GM12878 (cell line): ENCODE measurements at regions not wholly inside any gene's neighbourhood (a gene's known extent, or its start where the extent isn't known, plus 50 kb on each side); places are given as distances from the start of the nearest gene placed in this dataset.

Source experiments
- BACH1 ChIP-seq: fragments of 450-650 bp; IDR thresholded peaks from 2 replicates; pipeline ENCODE4 v1.6.1; 2017; ENCODE audit warnings: mild to moderate bottlenecking, borderline replicate concordance
- EP300 ChIP-seq, 2 experiments: fragments of 150-350 bp in 1 of 2; IDR thresholded peaks; 2 replicates each; pipeline ENCODE4 v1.6.1; 2011 to 2012; ENCODE audit warnings: low read depth in 2 of 2, low read length in 2 of 2, borderline replicate concordance in 1 of 2, improper control_type of control experiment in 1 of 2, inconsistent platforms in 1 of 2; ENCODE audit not compliant: control insufficient read depth in 1 of 2
- EZH2 ChIP-seq: IDR thresholded peaks from 2 replicates; pipeline ENCODE4 v1.6.1; 2012; ENCODE audit warnings: low read depth, mild to moderate bottlenecking, control low read depth, inconsistent platforms, low read length, borderline replicate concordance; ENCODE audit not compliant: control insufficient read depth
- FOS ChIP-seq: IDR thresholded peaks from 3 replicates; pipeline ENCODE4 v1.6.1; 2011; ENCODE audit warnings: borderline replicate concordance; ENCODE audit not compliant: insufficient read length; ENCODE audit errors: extremely low read depth
- MEF2A ChIP-seq: IDR thresholded peaks from 2 replicates; pipeline ENCODE4 v1.6.1; 2011; ENCODE audit warnings: low read depth, mild to moderate bottlenecking, low read length, moderate library complexity; ENCODE audit not compliant: insufficient read depth
- PAX8 ChIP-seq: fragments of 450-650 bp; IDR thresholded peaks from 2 replicates; pipeline ENCODE4 v1.6.1; 2017; ENCODE audit warnings: mild to moderate bottlenecking, moderate library complexity
- POLR2A ChIP-seq: IDR thresholded peaks from 2 replicates; pipeline ENCODE4 v1.6.1; 2011; ENCODE audit warnings: low read depth, mild to moderate bottlenecking, low read length
- SMAD1 ChIP-seq: fragments of 450-650 bp; IDR thresholded peaks from 2 replicates; pipeline ENCODE4 v1.6.1; 2018; ENCODE audit warnings: mild to moderate bottlenecking, low read depth; ENCODE audit not compliant: partially characterized antibody
- TF ChIP-seq, protein P1 (sequence below), 3 experiments: IDR thresholded peaks in 2 of 3; conservative IDR thresholded peaks in 1 of 3; 2 replicates each; pipeline ENCODE4 v1.5.1; 2011; ENCODE audit warnings: low read depth in 3 of 3, low read length in 3 of 3, mild to moderate bottlenecking in 3 of 3, control low read depth in 2 of 3, moderate library complexity in 2 of 3, inconsistent platforms in 1 of 3, mixed read lengths in 1 of 3; ENCODE audit not compliant: control insufficient read depth in 2 of 3, insufficient read depth in 1 of 3; ENCODE audit errors: extremely low read depth in 1 of 3
- TF ChIP-seq, protein P2 (sequence below): fragments of 450-650 bp; IDR thresholded peaks from 2 replicates; pipeline ENCODE4 v1.6.1; 2017; ENCODE audit warnings: antibody characterized with exemption, mild to moderate bottlenecking, moderate library complexity
- TF ChIP-seq, protein P3 (sequence below): fragments of 450-650 bp; formaldehyde crosslinking; IDR thresholded peaks from 2 replicates; pipeline ENCODE4 v1.5.0; 2022; ENCODE audit warnings: mild to moderate bottlenecking, missing genetic modification characterization

DNA sequence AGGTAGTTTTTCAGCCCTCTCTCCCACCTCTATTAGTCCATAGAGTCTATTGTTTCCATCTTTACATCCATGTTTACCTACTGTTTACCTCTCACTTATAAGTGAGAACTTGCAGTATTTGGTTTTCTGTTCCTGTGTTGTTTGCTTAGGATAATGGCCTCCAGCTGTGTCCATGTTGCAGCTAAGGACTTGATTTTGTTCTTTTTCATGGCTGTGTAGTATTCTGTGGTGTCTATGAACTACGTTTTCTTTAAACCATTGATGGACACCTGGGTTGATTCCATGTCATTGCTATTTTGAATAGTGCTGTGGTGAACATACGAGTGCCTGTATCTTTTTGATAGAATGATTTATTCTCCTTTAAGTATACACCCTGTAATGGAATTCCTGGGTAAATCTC lies 292.4 kb downstream of the PHF14 start:
- TF ChIP-seq, protein P1, sequence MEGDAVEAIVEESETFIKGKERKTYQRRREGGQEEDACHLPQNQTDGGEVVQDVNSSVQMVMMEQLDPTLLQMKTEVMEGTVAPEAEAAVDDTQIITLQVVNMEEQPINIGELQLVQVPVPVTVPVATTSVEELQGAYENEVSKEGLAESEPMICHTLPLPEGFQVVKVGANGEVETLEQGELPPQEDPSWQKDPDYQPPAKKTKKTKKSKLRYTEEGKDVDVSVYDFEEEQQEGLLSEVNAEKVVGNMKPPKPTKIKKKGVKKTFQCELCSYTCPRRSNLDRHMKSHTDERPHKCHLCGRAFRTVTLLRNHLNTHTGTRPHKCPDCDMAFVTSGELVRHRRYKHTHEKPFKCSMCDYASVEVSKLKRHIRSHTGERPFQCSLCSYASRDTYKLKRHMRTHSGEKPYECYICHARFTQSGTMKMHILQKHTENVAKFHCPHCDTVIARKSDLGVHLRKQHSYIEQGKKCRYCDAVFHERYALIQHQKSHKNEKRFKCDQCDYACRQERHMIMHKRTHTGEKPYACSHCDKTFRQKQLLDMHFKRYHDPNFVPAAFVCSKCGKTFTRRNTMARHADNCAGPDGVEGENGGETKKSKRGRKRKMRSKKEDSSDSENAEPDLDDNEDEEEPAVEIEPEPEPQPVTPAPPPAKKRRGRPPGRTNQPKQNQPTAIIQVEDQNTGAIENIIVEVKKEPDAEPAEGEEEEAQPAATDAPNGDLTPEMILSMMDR (IDR thresholded peaks at IDR 0.05 in 2 of 3, conservative IDR thresholded peaks at IDR 0.05 in 1 of 3; ENCODE audit: control insufficient read depth in 2 of 3, extremely low read depth in 1 of 3, insufficient read depth in 1 of 3, low read depth in 3 of 3, low read length in 3 of 3) = no peak
- TF ChIP-seq MEF2A = no peak
- no peak for TF ChIP-seq POLR2A
- no peak for TF ChIP-seq PAX8
- no peak for TF ChIP-seq EP300 (IDR thresholded peaks at IDR 0.05; ENCODE audit: borderline replicate concordance in 1 of 2, control insufficient read depth in 1 of 2, low read depth in 2 of 2, low read length in 2 of 2)
- TF ChIP-seq, protein P2, sequence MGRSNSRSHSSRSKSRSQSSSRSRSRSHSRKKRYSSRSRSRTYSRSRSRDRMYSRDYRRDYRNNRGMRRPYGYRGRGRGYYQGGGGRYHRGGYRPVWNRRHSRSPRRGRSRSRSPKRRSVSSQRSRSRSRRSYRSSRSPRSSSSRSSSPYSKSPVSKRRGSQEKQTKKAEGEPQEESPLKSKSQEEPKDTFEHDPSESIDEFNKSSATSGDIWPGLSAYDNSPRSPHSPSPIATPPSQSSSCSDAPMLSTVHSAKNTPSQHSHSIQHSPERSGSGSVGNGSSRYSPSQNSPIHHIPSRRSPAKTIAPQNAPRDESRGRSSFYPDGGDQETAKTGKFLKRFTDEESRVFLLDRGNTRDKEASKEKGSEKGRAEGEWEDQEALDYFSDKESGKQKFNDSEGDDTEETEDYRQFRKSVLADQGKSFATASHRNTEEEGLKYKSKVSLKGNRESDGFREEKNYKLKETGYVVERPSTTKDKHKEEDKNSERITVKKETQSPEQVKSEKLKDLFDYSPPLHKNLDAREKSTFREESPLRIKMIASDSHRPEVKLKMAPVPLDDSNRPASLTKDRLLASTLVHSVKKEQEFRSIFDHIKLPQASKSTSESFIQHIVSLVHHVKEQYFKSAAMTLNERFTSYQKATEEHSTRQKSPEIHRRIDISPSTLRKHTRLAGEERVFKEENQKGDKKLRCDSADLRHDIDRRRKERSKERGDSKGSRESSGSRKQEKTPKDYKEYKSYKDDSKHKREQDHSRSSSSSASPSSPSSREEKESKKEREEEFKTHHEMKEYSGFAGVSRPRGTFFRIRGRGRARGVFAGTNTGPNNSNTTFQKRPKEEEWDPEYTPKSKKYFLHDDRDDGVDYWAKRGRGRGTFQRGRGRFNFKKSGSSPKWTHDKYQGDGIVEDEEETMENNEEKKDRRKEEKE = no peak
- TF ChIP-seq EZH2 = no peak
- TF ChIP-seq, protein P3, sequence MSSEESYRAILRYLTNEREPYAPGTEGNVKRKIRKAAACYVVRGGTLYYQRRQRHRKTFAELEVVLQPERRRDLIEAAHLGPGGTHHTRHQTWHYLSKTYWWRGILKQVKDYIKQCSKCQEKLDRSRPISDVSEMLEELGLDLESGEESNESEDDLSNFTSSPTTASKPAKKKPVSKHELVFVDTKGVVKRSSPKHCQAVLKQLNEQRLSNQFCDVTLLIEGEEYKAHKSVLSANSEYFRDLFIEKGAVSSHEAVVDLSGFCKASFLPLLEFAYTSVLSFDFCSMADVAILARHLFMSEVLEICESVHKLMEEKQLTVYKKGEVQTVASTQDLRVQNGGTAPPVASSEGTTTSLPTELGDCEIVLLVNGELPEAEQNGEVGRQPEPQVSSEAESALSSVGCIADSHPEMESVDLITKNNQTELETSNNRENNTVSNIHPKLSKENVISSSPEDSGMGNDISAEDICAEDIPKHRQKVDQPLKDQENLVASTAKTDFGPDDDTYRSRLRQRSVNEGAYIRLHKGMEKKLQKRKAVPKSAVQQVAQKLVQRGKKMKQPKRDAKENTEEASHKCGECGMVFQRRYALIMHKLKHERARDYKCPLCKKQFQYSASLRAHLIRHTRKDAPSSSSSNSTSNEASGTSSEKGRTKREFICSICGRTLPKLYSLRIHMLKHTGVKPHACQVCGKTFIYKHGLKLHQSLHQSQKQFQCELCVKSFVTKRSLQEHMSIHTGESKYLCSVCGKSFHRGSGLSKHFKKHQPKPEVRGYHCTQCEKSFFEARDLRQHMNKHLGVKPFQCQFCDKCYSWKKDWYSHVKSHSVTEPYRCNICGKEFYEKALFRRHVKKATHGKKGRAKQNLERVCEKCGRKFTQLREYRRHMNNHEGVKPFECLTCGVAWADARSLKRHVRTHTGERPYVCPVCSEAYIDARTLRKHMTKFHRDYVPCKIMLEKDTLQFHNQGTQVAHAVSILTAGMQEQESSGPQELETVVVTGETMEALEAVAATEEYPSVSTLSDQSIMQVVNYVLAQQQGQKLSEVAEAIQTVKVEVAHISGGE = no peak
- no peak for TF ChIP-seq SMAD1
- no peak for TF ChIP-seq BACH1
- TF ChIP-seq FOS = no peak
